GM23338 (cell line): ENCODE measurements at regions not wholly inside any gene's neighbourhood (a gene's known extent, or its start where the extent isn't known, plus 50 kb on each side); places are given as distances from the start of the nearest gene placed in this dataset.

Experiments used
- ATAC-seq: fragments of 200-7000 bp; cut with Tn5 transposase; 3 replicates; pipeline ENCODE4 v1.9.1; 2020
- DNase-seq: peaks from one replicate; pipeline ENCODE4 v3.0.0-alpha.2; 2015; ENCODE audit warnings: low spot score
- H2AFZ ChIP-seq: fragments of 200-600 bp; sonication (generic); 2 replicates; pipeline ENCODE4 v1.8.0; 2016; ENCODE audit warnings: antibody characterized with exemption, mild to moderate bottlenecking, moderate library complexity
- H3F3A ChIP-seq: fragments of 200-600 bp; sonication (generic); replicated peaks from 2 replicates; pipeline ENCODE4 v1.8.0; 2017; ENCODE audit warnings: antibody characterized with exemption, mixed run types, low read depth
- H3K27ac ChIP-seq: fragments of 200-600 bp; sonication (generic); 2 replicates; pipeline ENCODE4 v1.6.1; 2016; ENCODE audit warnings: low read depth
- H3K27me3 ChIP-seq: fragments of 200-600 bp; sonication (generic); 2 replicates; pipeline ENCODE4 v1.8.0; 2016; ENCODE audit warnings: mild to moderate bottlenecking, mixed run types, moderate library complexity; ENCODE audit not compliant: insufficient read depth
- H3K36me3 ChIP-seq: fragments of 200-600 bp; sonication (generic); 2 replicates; pipeline ENCODE4 v1.8.0; 2016; ENCODE audit warnings: mild to moderate bottlenecking; ENCODE audit not compliant: insufficient read depth
- H3K4me1 ChIP-seq: fragments of 200-600 bp; sonication (generic); 2 replicates; pipeline ENCODE4 v1.8.0; 2016; ENCODE audit warnings: mild to moderate bottlenecking, moderate library complexity; ENCODE audit not compliant: insufficient read depth
- H3K4me2 ChIP-seq: fragments of 200-600 bp; sonication (generic); 2 replicates; pipeline ENCODE4 v1.7.1; 2017; ENCODE audit warnings: mixed run types
- H3K4me3 ChIP-seq: fragments of 200-600 bp; sonication (generic); 2 replicates; pipeline ENCODE4 v1.6.1; 2016; ENCODE audit warnings: mixed run types
- H3K79me2 ChIP-seq: fragments of 200-600 bp; sonication (generic); replicated peaks from 2 replicates; pipeline ENCODE4 v1.8.0; 2017; ENCODE audit warnings: mild to moderate bottlenecking; ENCODE audit not compliant: insufficient read depth
- H3K9me2 ChIP-seq: fragments of 200-600 bp; sonication (generic); 2 replicates; pipeline ENCODE4 v1.8.0; 2017; ENCODE audit not compliant: insufficient read depth
- H4K20me1 ChIP-seq: fragments of 200-600 bp; sonication (generic); replicated peaks from 2 replicates; pipeline ENCODE4 v1.8.0; 2017; ENCODE audit warnings: mild to moderate bottlenecking; ENCODE audit not compliant: insufficient read depth
- H3K27ac Mint-ChIP-seq: 2 replicates; pipeline ENCODE4 v1.8.0; 2020; ENCODE audit warnings: inconsistent platforms, mild to moderate bottlenecking, moderate library complexity, mixed read lengths
- H3K27me3 Mint-ChIP-seq: 3 replicates; pipeline ENCODE4 v1.8.0; 2022; ENCODE audit warnings: low read depth, mild to moderate bottlenecking, moderate library complexity, mixed read lengths, inconsistent platforms; ENCODE audit not compliant: insufficient read depth, poor library complexity
- H3K36me3 Mint-ChIP-seq: 3 replicates; pipeline ENCODE4 v1.8.0; 2021; ENCODE audit warnings: low read depth, mild to moderate bottlenecking, inconsistent platforms, moderate library complexity, mixed read lengths
- H3K4me1 Mint-ChIP-seq: 3 replicates; pipeline ENCODE4 v1.8.0; 2020; ENCODE audit warnings: mild to moderate bottlenecking, inconsistent platforms, mixed read lengths
- H3K4me3 Mint-ChIP-seq: 3 replicates; pipeline ENCODE4 v1.8.0; 2021; ENCODE audit warnings: moderate library complexity, mild to moderate bottlenecking, inconsistent platforms, mixed read lengths
- H3K9me3 Mint-ChIP-seq: 3 replicates; pipeline ENCODE4 v1.8.0; 2020; ENCODE audit warnings: moderate library complexity, mild to moderate bottlenecking, inconsistent platforms, mixed read lengths
- CREB1 ChIP-seq: fragments of 250-450 bp; sonication (Bioruptor Pico); IDR thresholded peaks from 2 replicates; pipeline ENCODE4 v1.5.0; 2020; ENCODE audit warnings: low read depth, mild to moderate bottlenecking, moderate library complexity
- CTCF ChIP-seq, 2 experiments: fragments of 200-600 bp in 1 of 2; sonication (generic) in 1 of 2; conservative IDR thresholded peaks; 2 replicates each; pipeline versions ENCODE4 v1.5.1 to v1.6.1; 2016 to 2017; ENCODE audit warnings: antibody characterized with exemption in 2 of 2, low read depth in 2 of 2, mild to moderate bottlenecking in 2 of 2, moderate library complexity in 1 of 2
- ETS1 ChIP-seq: IDR thresholded peaks from 2 replicates; pipeline ENCODE4 v1.6.1; 2016; ENCODE audit warnings: antibody characterized with exemption
- EZH2 ChIP-seq: fragments of 200-600 bp; sonication (generic); IDR thresholded peaks from one replicate; pipeline ENCODE4 v1.8.0; 2017; ENCODE audit warnings: antibody characterized with exemption, mild to moderate bottlenecking, low read depth; ENCODE audit not compliant: unreplicated experiment
- EZH2phosphoT487 ChIP-seq: fragments of 200-600 bp; sonication (generic); IDR thresholded peaks from one replicate; pipeline ENCODE4 v1.8.1; 2018; ENCODE audit warnings: antibody characterized with exemption; ENCODE audit not compliant: unreplicated experiment
- JUNB ChIP-seq: IDR thresholded peaks from one replicate; pipeline ENCODE4 v1.6.1; 2016; ENCODE audit warnings: antibody characterized with exemption; ENCODE audit not compliant: unreplicated experiment
- NANOG ChIP-seq: IDR thresholded peaks from 2 replicates; pipeline ENCODE4 v1.6.1; 2016; ENCODE audit warnings: antibody characterized with exemption, borderline replicate concordance
- POLR2AphosphoS5 ChIP-seq: IDR thresholded peaks from 2 replicates; pipeline ENCODE4 v1.6.1; 2016; ENCODE audit warnings: antibody characterized with exemption, low read depth
- REST ChIP-seq: IDR thresholded peaks from one replicate; pipeline ENCODE4 v1.6.1; 2018; ENCODE audit warnings: antibody characterized with exemption; ENCODE audit not compliant: unreplicated experiment
- STAT1 ChIP-seq: IDR thresholded peaks from one replicate; pipeline ENCODE4 v1.6.1; 2016; ENCODE audit warnings: antibody characterized with exemption; ENCODE audit not compliant: unreplicated experiment
- ZNF114 ChIP-seq: fragments of 250-450 bp; sonication (Bioruptor Pico); IDR thresholded peaks from 2 replicates; pipeline ENCODE4 v1.5.0; 2020; ENCODE audit warnings: mild to moderate bottlenecking, moderate library complexity
- ZNF331 ChIP-seq: fragments of 250-450 bp; sonication (Bioruptor Pico); IDR thresholded peaks from 2 replicates; pipeline ENCODE4 v1.5.0; 2020; ENCODE audit warnings: low read depth, mild to moderate bottlenecking, moderate library complexity
- TF ChIP-seq, protein P1 (sequence below): fragments of 250-450 bp; sonication (Bioruptor Pico); IDR thresholded peaks from 2 replicates; pipeline ENCODE4 v1.5.0; 2020; ENCODE audit warnings: mild to moderate bottlenecking, moderate library complexity

DNA sequence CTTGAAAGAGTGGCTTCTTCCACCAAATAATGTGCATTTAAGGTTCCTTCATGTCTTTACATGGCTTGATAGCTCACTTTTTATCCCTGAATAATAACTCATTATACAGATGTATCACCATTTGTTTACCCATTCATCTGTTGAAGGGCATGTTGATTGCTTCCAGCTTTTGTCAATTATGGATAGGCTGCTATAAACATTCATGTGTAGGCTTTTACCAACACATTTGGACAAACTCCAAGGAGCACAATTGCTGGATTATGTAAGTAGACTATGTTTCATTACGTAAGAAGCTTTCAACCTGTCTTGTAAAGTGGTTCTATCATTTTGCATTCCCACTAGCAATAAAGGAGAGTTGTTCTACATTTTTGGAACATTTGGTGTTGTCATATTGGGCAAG lies 2637.0 kb downstream of the PCDH7 start:
- Mint-ChIP-seq H3K27me3 (peaks cover 2% of the 10 kb centered on the region), H3K27ac (no peak overlapping the region), H3K4me1 (no peaks in the 10 kb centered on the region), H3K4me3 (no peak overlapping the region), H3K9me3 (no peaks in the 10 kb centered on the region), H3K36me3 (no peaks in the 10 kb centered on the region; the same call in 2 of the 3 replicates)
- no peak overlapping the region for H3K27ac ChIP-seq
- no peaks in the 10 kb centered on the region for H3K4me1 ChIP-seq
- no peak overlapping the region for H3K4me3 ChIP-seq
- no peak for TF ChIP-seq REST
- TF ChIP-seq CREB1 (CRISPR knock-in tag), result no peak
- no peak for TF ChIP-seq STAT1
- no peak for TF ChIP-seq JUNB
- no peak for TF ChIP-seq POLR2AphosphoS5
- no peak for TF ChIP-seq ZNF331
- no peak for TF ChIP-seq ETS1
- TF ChIP-seq EZH2, result no peak
- TF ChIP-seq CTCF (conservative IDR thresholded peaks at IDR 0.05; ENCODE audit: low read depth in 2 of 2), result no peak
- TF ChIP-seq ZNF114, result no peak
- TF ChIP-seq, protein P1, sequence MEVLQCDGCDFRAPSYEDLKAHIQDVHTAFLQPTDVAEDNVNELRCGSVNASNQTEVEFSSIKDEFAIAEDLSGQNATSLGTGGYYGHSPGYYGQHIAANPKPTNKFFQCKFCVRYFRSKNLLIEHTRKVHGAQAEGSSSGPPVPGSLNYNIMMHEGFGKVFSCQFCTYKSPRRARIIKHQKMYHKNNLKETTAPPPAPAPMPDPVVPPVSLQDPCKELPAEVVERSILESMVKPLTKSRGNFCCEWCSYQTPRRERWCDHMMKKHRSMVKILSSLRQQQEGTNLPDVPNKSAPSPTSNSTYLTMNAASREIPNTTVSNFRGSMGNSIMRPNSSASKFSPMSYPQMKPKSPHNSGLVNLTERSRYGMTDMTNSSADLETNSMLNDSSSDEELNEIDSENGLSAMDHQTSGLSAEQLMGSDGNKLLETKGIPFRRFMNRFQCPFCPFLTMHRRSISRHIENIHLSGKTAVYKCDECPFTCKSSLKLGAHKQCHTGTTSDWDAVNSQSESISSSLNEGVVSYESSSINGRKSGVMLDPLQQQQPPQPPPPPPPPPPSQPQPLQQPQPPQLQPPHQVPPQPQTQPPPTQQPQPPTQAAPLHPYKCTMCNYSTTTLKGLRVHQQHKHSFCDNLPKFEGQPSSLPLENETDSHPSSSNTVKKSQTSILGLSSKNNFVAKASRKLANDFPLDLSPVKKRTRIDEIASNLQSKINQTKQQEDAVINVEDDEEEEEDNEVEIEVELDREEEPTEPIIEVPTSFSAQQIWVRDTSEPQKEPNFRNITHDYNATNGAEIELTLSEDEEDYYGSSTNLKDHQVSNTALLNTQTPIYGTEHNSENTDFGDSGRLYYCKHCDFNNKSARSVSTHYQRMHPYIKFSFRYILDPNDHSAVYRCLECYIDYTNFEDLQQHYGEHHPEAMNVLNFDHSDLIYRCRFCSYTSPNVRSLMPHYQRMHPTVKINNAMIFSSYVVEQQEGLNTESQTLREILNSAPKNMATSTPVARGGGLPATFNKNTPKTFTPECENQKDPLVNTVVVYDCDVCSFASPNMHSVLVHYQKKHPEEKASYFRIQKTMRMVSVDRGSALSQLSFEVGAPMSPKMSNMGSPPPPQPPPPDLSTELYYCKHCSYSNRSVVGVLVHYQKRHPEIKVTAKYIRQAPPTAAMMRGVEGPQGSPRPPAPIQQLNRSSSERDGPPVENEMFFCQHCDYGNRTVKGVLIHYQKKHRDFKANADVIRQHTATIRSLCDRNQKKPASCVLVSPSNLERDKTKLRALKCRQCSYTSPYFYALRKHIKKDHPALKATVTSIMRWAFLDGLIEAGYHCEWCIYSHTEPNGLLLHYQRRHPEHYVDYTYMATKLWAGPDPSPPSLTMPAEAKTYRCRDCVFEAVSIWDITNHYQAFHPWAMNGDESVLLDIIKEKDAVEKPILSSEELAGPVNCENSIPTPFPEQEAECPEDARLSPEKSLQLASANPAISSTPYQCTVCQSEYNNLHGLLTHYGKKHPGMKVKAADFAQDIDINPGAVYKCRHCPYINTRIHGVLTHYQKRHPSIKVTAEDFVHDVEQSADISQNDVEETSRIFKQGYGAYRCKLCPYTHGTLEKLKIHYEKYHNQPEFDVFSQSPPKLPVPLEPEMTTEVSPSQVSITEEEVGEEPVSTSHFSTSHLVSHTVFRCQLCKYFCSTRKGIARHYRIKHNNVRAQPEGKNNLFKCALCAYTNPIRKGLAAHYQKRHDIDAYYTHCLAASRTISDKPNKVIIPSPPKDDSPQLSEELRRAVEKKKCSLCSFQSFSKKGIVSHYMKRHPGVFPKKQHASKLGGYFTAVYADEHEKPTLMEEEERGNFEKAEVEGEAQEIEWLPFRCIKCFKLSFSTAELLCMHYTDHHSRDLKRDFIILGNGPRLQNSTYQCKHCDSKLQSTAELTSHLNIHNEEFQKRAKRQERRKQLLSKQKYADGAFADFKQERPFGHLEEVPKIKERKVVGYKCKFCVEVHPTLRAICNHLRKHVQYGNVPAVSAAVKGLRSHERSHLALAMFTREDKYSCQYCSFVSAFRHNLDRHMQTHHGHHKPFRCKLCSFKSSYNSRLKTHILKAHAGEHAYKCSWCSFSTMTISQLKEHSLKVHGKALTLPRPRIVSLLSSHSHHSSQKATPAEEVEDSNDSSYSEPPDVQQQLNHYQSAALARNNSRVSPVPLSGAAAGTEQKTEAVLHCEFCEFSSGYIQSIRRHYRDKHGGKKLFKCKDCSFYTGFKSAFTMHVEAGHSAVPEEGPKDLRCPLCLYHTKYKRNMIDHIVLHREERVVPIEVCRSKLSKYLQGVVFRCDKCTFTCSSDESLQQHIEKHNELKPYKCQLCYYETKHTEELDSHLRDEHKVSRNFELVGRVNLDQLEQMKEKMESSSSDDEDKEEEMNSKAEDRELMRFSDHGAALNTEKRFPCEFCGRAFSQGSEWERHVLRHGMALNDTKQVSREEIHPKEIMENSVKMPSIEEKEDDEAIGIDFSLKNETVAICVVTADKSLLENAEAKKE (CRISPR knock-in tag), result no peak
- TF ChIP-seq NANOG, result no peak
- TF ChIP-seq EZH2phosphoT487, result no peak
- DNase-seq (no peak), ATAC-seq (no peak)
- H3K27me3 ChIP-seq, result no peaks in the 10 kb centered on the region
- H3F3A ChIP-seq, result no peaks in the 10 kb centered on the region
- no peaks in the 10 kb centered on the region for H3K79me2 ChIP-seq
- H3K36me3 ChIP-seq, result no peaks in the 10 kb centered on the region
- H4K20me1 ChIP-seq, result no peaks in the 10 kb centered on the region
- H3K4me2 ChIP-seq, result no peak overlapping the region
- H3K9me2 ChIP-seq, result no peaks in the 10 kb centered on the region
- no peak overlapping the region for H2AFZ ChIP-seq
